Mesendoderm (in vitro differentiated cells): ENCODE measurements at regions not wholly inside any gene's neighbourhood (a gene's known extent, or its start where the extent isn't known, plus 50 kb on each side); places are given as distances from the start of the nearest gene placed in this dataset.

Experiments
- DNase-seq: peaks from one replicate; pipeline ENCODE4 v3.0.0; 2013
- H2AK5ac ChIP-seq: 2 replicates; pipeline ENCODE4 v1.6.1; 2013; ENCODE audit warnings: low read length, inconsistent platforms
- H2BK120ac ChIP-seq: 2 replicates; pipeline ENCODE4 v1.6.1; 2013; ENCODE audit warnings: low read depth, mild to moderate bottlenecking, low read length, moderate library complexity, mixed read lengths
- H2BK15ac ChIP-seq: replicated peaks from 2 replicates; pipeline ENCODE4 v1.6.1; 2013; ENCODE audit warnings: low read depth, mild to moderate bottlenecking, moderate library complexity
- H2BK5ac ChIP-seq: 2 replicates; pipeline ENCODE4 v1.6.1; 2013; ENCODE audit warnings: low read length, inconsistent platforms
- H3K18ac ChIP-seq: 2 replicates; pipeline ENCODE4 v1.6.1; 2013; ENCODE audit warnings: mild to moderate bottlenecking, low read length, mixed read lengths
- H3K23ac ChIP-seq: one replicate; pipeline ENCODE4 v1.6.1; 2013; ENCODE audit warnings: low read length
- H3K27ac ChIP-seq: 2 replicates; pipeline ENCODE4 v1.5.1; 2013; ENCODE audit warnings: low read depth, mild to moderate bottlenecking, inconsistent platforms, low read length, moderate library complexity
- H3K27me3 ChIP-seq: 2 replicates; pipeline ENCODE4 v1.6.1; 2013; ENCODE audit warnings: low read length, control low read depth, mild to moderate bottlenecking, inconsistent platforms; ENCODE audit not compliant: insufficient read depth, poor library complexity
- H3K36me3 ChIP-seq: 2 replicates; pipeline ENCODE4 v1.6.1; 2013; ENCODE audit warnings: low read length, inconsistent platforms; ENCODE audit not compliant: control insufficient read depth, insufficient read depth
- H3K4ac ChIP-seq: one replicate; pipeline ENCODE4 v1.6.1; 2013; ENCODE audit warnings: low read depth, mild to moderate bottlenecking, low read length, moderate library complexity
- H3K4me1 ChIP-seq: 2 replicates; pipeline ENCODE4 v1.6.1; 2013; ENCODE audit warnings: low read depth, low read length, inconsistent platforms; ENCODE audit not compliant: control insufficient read depth
- H3K4me2 ChIP-seq: 2 replicates; pipeline ENCODE4 v1.6.1; 2013; ENCODE audit warnings: low read length
- H3K4me3 ChIP-seq: 2 replicates; pipeline ENCODE4 v1.5.1; 2013; ENCODE audit warnings: mild to moderate bottlenecking, low read length
- H3K56ac ChIP-seq: one replicate; pipeline ENCODE4 v1.6.1; 2013; ENCODE audit warnings: low read length
- H3K79me1 ChIP-seq: 2 replicates; pipeline ENCODE4 v1.6.1; 2013; ENCODE audit warnings: low read length, inconsistent platforms
- H3K79me2 ChIP-seq: 2 replicates; pipeline ENCODE4 v1.6.1; 2013; ENCODE audit warnings: mild to moderate bottlenecking, low read length; ENCODE audit not compliant: control insufficient read depth, insufficient read depth
- H3K9ac ChIP-seq: 2 replicates; pipeline ENCODE4 v1.6.1; 2013; ENCODE audit warnings: low read length, inconsistent platforms
- H4K5ac ChIP-seq: one replicate; pipeline ENCODE4 v1.6.1; 2013; ENCODE audit warnings: low read length
- H4K8ac ChIP-seq: one replicate; pipeline ENCODE4 v1.6.1; 2013; ENCODE audit warnings: low read depth, mild to moderate bottlenecking, control low read depth, low read length, moderate library complexity
- WGBS: extraction: QIAGEN DNeasy Blood & Tissue Kit; methylation state at CpG from one replicate; pipeline ENCODE4 v1.1.7; 2013; ENCODE audit warnings: low lambda C conversion rate, missing lambda C conversion rate; ENCODE audit not compliant: insufficient coverage; ENCODE audit errors: extremely low coverage; 5-methylcytosine and 5-hydroxymethylcytosine counted together

DNA sequence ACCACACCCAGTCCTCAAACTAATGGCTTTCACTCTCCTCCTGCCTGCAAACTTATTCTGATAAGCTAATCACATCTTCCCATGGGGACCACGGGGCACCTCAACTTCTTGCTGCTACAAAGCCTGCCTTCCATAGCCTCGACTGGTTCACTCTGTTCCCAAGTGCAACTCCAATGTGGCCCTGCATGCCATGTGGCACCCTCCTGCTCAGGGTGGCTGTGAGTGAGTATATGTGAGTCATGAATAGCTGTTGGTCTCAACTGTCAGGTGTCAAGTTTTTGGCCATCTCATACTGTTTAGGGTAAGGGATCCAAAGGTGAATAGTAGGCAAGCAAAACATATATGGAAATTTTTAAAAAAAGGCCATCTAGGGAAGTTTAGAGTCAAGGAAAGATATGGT is 276.1 kb upstream of the DCC start:
- Histone ChIP-seq H3K27me3 (no peaks in the 10 kb centered on the region), H3K79me2 (no peaks in the 10 kb centered on the region), H3K23ac (no peak overlapping the region), H4K8ac (no peak overlapping the region), H3K27ac (no peak overlapping the region), H2BK15ac (no peak overlapping the region), H2BK5ac (no peak overlapping the region), H4K5ac (no peak overlapping the region), H3K79me1 (no peaks in the 10 kb centered on the region), H3K4me2 (no peak overlapping the region), H3K4ac (no peak overlapping the region), H3K9ac (no peak overlapping the region), H3K56ac (no peak overlapping the region), H2BK120ac (no peak overlapping the region), H3K36me3 (no peaks in the 10 kb centered on the region), H3K4me3 (no peak overlapping the region), H2AK5ac (no peak overlapping the region), H3K18ac (no peak overlapping the region), H3K4me1 (no peaks in the 10 kb centered on the region)
- WGBS, result no CpG with 5 or more reads among the region's 2 CpGs
- DNase-seq, result no peak

DNA sequence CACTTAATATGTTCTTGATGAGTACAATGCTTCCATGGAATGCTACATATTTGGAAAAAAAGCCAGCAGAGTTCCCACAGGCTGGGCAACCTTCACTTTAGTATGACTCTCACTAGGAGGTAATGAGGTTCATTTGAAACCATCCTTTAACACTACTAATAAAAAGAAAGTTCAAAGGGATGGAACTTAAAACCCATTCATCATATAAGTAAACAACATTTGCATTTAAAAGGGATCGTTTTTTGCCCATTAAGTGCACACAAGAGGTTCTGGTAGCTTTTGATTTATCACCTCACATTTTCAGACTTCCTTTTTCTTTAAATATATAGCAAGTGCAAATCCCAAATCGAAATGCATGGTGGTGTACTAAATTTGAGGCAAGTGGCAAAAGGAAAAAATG is 270.8 kb upstream of the DCC start:
- Histone ChIP-seq H3K36me3 (no peaks in the 10 kb centered on the region), H4K5ac (no peak overlapping the region), H2BK15ac (no peak overlapping the region), H3K23ac (no peak overlapping the region), H2AK5ac (no peak overlapping the region), H3K9ac (no peak overlapping the region), H2BK120ac (no peak overlapping the region), H3K27ac (no peak overlapping the region), H3K18ac (no peak overlapping the region), H3K4me1 (no peaks in the 10 kb centered on the region), H4K8ac (no peak overlapping the region), H2BK5ac (no peak overlapping the region), H3K56ac (no peak overlapping the region), H3K4me2 (no peak overlapping the region), H3K79me2 (no peaks in the 10 kb centered on the region), H3K4ac (no peak overlapping the region), H3K27me3 (no peaks in the 10 kb centered on the region), H3K4me3 (no peak overlapping the region), H3K79me1 (no peaks in the 10 kb centered on the region)
- WGBS, result no CpG with 5 or more reads among the region's 2 CpGs
- no peak for DNase-seq

DNA sequence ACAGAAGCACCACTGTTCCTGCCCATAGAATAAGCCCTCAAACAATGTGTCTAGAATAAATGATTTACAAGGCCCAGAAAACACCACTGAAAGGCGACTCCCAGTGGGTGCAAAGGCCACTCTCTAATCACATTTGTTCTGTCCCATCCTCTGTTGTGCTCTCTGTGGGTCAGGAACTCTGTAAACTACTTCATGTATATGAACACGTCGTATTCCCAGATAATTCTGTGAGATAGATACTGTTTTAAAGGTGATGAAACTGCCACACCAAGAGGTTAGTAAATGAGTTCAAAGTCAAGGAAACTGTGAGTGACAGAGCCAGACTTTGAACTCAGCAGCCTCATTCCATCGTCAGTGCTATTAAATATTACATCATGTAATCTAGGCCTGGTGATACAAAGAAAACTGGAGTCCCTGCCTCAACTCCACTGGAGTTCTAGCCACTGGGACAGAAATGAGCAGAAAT is 269.7 kb upstream of the DCC start:
- H3K9ac ChIP-seq, result no peak overlapping the region
- H3K36me3 ChIP-seq, result no peaks in the 10 kb centered on the region
- no peak overlapping the region for H3K56ac ChIP-seq
- no peaks in the 10 kb centered on the region for H3K4me1 ChIP-seq
- no peak overlapping the region for H3K23ac ChIP-seq
- H3K4me2 ChIP-seq, result no peak overlapping the region
- H2BK15ac ChIP-seq, result no peak overlapping the region
- no peaks in the 10 kb centered on the region for H3K79me1 ChIP-seq
- no peak overlapping the region for H3K18ac ChIP-seq
- no peak overlapping the region for H4K5ac ChIP-seq
- H3K4ac ChIP-seq, result no peak overlapping the region
- H3K27me3 ChIP-seq, result no peaks in the 10 kb centered on the region
- H2BK120ac ChIP-seq, result no peak overlapping the region
- no peak overlapping the region for H2AK5ac ChIP-seq
- H3K4me3 ChIP-seq, result no peak overlapping the region
- no peak overlapping the region for H2BK5ac ChIP-seq
- no peak for DNase-seq
- no peak overlapping the region for H3K27ac ChIP-seq
- no peaks in the 10 kb centered on the region for H3K79me2 ChIP-seq
- WGBS, result no CpG with 5 or more reads among the region's 4 CpGs
- no peak overlapping the region for H4K8ac ChIP-seq

DNA sequence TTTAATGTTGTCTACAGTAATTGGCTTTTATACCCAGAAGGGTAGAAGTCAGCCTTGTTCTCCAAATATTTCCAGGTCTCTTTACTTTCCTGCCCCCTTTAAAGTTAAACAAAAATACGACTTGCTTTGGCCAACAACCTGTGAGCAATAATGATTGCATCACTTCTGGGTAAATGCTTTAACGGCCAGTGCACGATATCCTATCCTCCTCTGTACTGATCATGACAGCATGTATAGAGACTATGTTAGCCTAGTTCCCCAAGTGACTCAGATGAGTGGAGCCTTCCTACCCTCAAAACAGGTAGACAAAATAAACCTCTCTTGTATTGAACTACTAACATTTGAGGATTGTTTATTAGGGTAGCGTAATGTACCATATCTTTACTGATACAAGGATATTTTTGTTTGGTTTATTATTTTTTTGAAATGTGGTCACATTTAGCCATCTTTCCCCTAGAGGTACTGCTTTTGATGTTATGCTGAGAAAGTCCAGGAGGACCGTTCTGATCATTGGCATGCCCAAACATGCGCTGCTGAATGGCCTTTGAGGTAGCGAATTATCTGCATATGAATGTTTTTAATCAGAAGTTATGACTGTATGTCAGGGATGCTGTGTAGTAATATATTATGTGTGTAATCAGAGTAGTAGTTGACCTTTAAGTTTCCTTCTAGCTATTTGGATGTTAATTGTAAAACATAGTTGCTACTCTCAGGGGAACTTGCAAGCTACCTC is 262.6 kb upstream of the DCC start:
- no peak overlapping the region for H3K4me3 ChIP-seq
- no peak overlapping the region for H2BK120ac ChIP-seq
- H4K8ac ChIP-seq, result no peak overlapping the region
- no peak for DNase-seq
- no peak overlapping the region for H3K18ac ChIP-seq
- H3K4me2 ChIP-seq, result no peak overlapping the region
- H3K27ac ChIP-seq, result no peak overlapping the region
- H3K4ac ChIP-seq, result no peak overlapping the region
- H3K23ac ChIP-seq, result no peak overlapping the region
- no peak overlapping the region for H2BK5ac ChIP-seq
- H3K79me1 ChIP-seq, result no peaks in the 10 kb centered on the region
- H3K9ac ChIP-seq, result no peak overlapping the region
- no peaks in the 10 kb centered on the region for H3K36me3 ChIP-seq
- H3K27me3 ChIP-seq, result no peaks in the 10 kb centered on the region
- no peak overlapping the region for H2BK15ac ChIP-seq
- H4K5ac ChIP-seq, result no peak overlapping the region
- no peaks in the 10 kb centered on the region for H3K4me1 ChIP-seq
- no peaks in the 10 kb centered on the region for H3K79me2 ChIP-seq
- no peak overlapping the region for H3K56ac ChIP-seq
- no CpG with 5 or more reads among the region's 7 CpGs for WGBS
- no peak overlapping the region for H2AK5ac ChIP-seq

DNA sequence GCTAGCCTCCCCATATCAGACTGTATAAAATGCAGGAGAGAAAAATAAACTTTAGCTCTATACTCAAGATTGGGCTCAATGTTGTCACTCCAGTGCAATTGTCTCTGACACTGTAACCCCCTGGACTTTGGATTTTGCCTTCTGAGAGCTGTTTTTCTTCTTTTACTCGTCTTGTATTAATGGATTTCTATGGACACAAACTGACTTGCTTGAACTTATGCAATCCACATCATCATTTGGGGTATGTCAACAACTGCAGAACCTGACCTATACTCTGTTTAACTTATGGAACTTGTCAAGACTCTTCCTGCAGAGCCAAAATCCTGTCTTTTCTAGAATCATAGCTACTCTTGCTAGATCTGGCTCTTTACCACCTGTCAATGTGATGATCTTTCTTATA is 257.8 kb upstream of the DCC start:
- Histone ChIP-seq H3K4me2 (no peak overlapping the region), H2AK5ac (no peak overlapping the region), H3K79me2 (no peaks in the 10 kb centered on the region), H3K4ac (no peak overlapping the region), H4K5ac (no peak overlapping the region), H3K56ac (no peak overlapping the region), H3K4me1 (no peaks in the 10 kb centered on the region), H3K36me3 (no peaks in the 10 kb centered on the region), H3K9ac (no peak overlapping the region), H3K23ac (no peak overlapping the region), H2BK120ac (no peak overlapping the region), H3K27me3 (no peaks in the 10 kb centered on the region), H3K79me1 (no peaks in the 10 kb centered on the region), H3K4me3 (no peak overlapping the region), H3K27ac (no peak overlapping the region), H4K8ac (no peak overlapping the region), H2BK15ac (no peak overlapping the region), H2BK5ac (no peak overlapping the region), H3K18ac (no peak overlapping the region)
- DNase-seq, result no peak
- no CpG with 5 or more reads among the region's 1 CpG for WGBS

DNA sequence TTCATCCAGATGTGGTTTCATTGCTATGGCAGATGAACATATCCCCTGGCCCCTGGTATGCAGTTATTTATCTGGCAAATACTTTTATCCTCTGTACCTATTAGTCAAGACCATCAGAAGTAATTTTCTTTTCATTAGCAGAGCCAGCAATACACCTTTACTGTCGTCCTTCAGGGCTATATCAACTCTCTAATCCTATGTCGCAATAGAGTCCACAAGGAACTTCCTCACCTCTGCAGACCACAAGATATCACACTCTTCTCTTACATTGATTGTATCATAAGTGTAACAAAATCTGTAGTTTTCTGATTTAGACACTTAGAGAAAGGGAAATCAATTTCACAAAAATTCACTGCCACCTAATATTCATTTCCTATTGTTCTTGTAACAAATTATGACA is 252.9 kb upstream of the DCC start:
- H2BK120ac ChIP-seq, result no peak overlapping the region
- H3K79me2 ChIP-seq, result no peaks in the 10 kb centered on the region
- H3K4ac ChIP-seq, result no peak overlapping the region
- H3K56ac ChIP-seq, result no peak overlapping the region
- no peak overlapping the region for H2BK15ac ChIP-seq
- H4K5ac ChIP-seq, result no peak overlapping the region
- no peak overlapping the region for H4K8ac ChIP-seq
- H3K4me1 ChIP-seq, result no peaks in the 10 kb centered on the region
- no peaks in the 10 kb centered on the region for H3K36me3 ChIP-seq
- H3K79me1 ChIP-seq, result no peaks in the 10 kb centered on the region
- DNase-seq, result no peak
- no peak overlapping the region for H3K9ac ChIP-seq
- H3K18ac ChIP-seq, result no peak overlapping the region
- H3K4me2 ChIP-seq, result no peak overlapping the region
- H3K27me3 ChIP-seq, result no peaks in the 10 kb centered on the region
- no peak overlapping the region for H2BK5ac ChIP-seq
- H3K23ac ChIP-seq, result no peak overlapping the region
- H3K4me3 ChIP-seq, result no peak overlapping the region
- WGBS, result no CpG with 5 or more reads among the region's 2 CpGs
- no peak overlapping the region for H3K27ac ChIP-seq
- H2AK5ac ChIP-seq, result no peak overlapping the region
